GM12878 (cell line): ENCODE measurements at regions not wholly inside any gene's neighbourhood (a gene's known extent, or its start where the extent isn't known, plus 50 kb on each side); places are given as distances from the start of the nearest gene placed in this dataset.

Experiments
- ATAC-seq: fragments of 200-7000 bp; cut with Tn5 transposase; 3 replicates; pipeline ENCODE4 v1.9.1; 2020; ENCODE audit warnings: mild to moderate bottlenecking, moderate library complexity
- BruUV-seq: library from RNA; stranded (reverse); fragments of 400-500 nt; replicated peaks from 2 replicates; lab custom pipeline; 2021; lab: Mats Ljungman, UMichigan
- CTCF ChIA-PET: fragments of 300-600 bp; sonication (Branson Sonifier 250); formaldehyde crosslinking; extraction: SDS; loops from one replicate; lab custom pipeline; 2021; ENCODE audit warnings: inconsistent platforms; lab: Yijun Ruan, JAX
- POLR2A ChIA-PET: fragments of 350-600 bp; formaldehyde crosslinking; extraction: SDS; loops from one replicate; lab custom pipeline; 2021; ENCODE audit warnings: inconsistent platforms; lab: Charles Lee
- RAD21 ChIA-PET: fragments of 300-600 bp; sonication (Branson Sonifier 250); formaldehyde crosslinking; loops from one replicate; lab custom pipeline; 2023; ENCODE audit warnings: antibody characterized with exemption; ENCODE audit not compliant: unreplicated experiment; lab: Charles Lee
- SMC1A ChIA-PET: fragments of 300-600 bp; sonication (Branson Sonifier 250); formaldehyde crosslinking; loops from one replicate; lab custom pipeline; 2023; ENCODE audit not compliant: unreplicated experiment, uncharacterized antibody; lab: Charles Lee
- DNase-seq: peaks from one replicate; pipeline ENCODE4 v3.0.0-alpha.2; 2011; ENCODE audit warnings: low read depth, low spot score
- FAIRE-seq: peaks from 3 replicates; lab custom pipeline; 2011; peaks lifted over from hg19 to GRCh38; lab: Jason Lieb, UNC
- H2AFZ ChIP-seq: 2 replicates; pipeline ENCODE4 v1.6.0; 2011; ENCODE audit warnings: low read depth, low read length, control low read depth; ENCODE audit not compliant: control insufficient read depth
- H3K27ac ChIP-seq: 2 replicates; pipeline ENCODE4 v1.5.1; 2011; ENCODE audit warnings: control low read depth; ENCODE audit not compliant: control insufficient read depth, insufficient read depth
- H3K27me3 ChIP-seq, 2 experiments: replicated peaks in 1 of 2; 2 replicates each; pipeline versions ENCODE4 v1.6.0 to v1.6.1; 2011; ENCODE audit warnings: low read length in 1 of 2; ENCODE audit not compliant: control insufficient read depth in 2 of 2, insufficient read depth in 2 of 2
- H3K36me3 ChIP-seq, 2 experiments: 2 replicates each; pipeline ENCODE4 v1.5.1; 2011; ENCODE audit warnings: low read length in 1 of 2; ENCODE audit not compliant: control insufficient read depth in 2 of 2, insufficient read depth in 2 of 2
- H3K4me1 ChIP-seq: 2 replicates; pipeline ENCODE4 v1.6.1; 2011; ENCODE audit warnings: mild to moderate bottlenecking, low read length, moderate library complexity, mixed read lengths; ENCODE audit not compliant: control insufficient read depth, insufficient read depth
- H3K4me2 ChIP-seq: 2 replicates; pipeline ENCODE4 v1.6.0; 2011; ENCODE audit warnings: control low read depth; ENCODE audit not compliant: control insufficient read depth, insufficient read depth
- H3K4me3 ChIP-seq: fragments of 200-600 bp; sonication (generic); 2 replicates; pipeline ENCODE4 v1.5.1; 2016
- H3K79me2 ChIP-seq: 2 replicates; pipeline ENCODE4 v1.6.0; 2011; ENCODE audit warnings: low read length; ENCODE audit not compliant: control insufficient read depth, insufficient read depth
- H3K9ac ChIP-seq: 2 replicates; pipeline ENCODE4 v1.8.0; 2011; ENCODE audit warnings: low read length, control low read depth, mixed read lengths; ENCODE audit not compliant: control insufficient read depth, insufficient read depth
- H3K9me3 ChIP-seq: replicated peaks from 3 replicates; pipeline ENCODE4 v1.5.1; 2011; ENCODE audit warnings: mild to moderate bottlenecking, low read length; ENCODE audit not compliant: control insufficient read depth, insufficient read depth
- H4K20me1 ChIP-seq: 2 replicates; pipeline ENCODE4 v1.6.0; 2011; ENCODE audit not compliant: control insufficient read depth, insufficient read depth
- BACH1 ChIP-seq: fragments of 450-650 bp; IDR thresholded peaks from 2 replicates; pipeline ENCODE4 v1.6.1; 2017; ENCODE audit warnings: mild to moderate bottlenecking, borderline replicate concordance
- BCL11A ChIP-seq: IDR thresholded peaks from 2 replicates; pipeline ENCODE4 v1.6.1; 2011; ENCODE audit warnings: low read depth, low read length
- EED ChIP-seq: sonication (generic); IDR thresholded peaks from 2 replicates; pipeline ENCODE4 v1.6.1; 2016; ENCODE audit warnings: antibody characterized with exemption, low read depth
- ELK1 ChIP-seq: IDR thresholded peaks from 2 replicates; pipeline ENCODE4 v1.6.1; 2012; ENCODE audit warnings: low read depth, low read length, improper control_type of control experiment
- HSF1 ChIP-seq: fragments of 150-350 bp; IDR thresholded peaks from 2 replicates; pipeline ENCODE4 v1.6.1; 2014; ENCODE audit warnings: mild to moderate bottlenecking, low read depth, low read length
- MAX ChIP-seq: IDR thresholded peaks from 2 replicates; pipeline ENCODE4 v1.6.1; 2012; ENCODE audit warnings: low read depth, low read length, improper control_type of control experiment
- MEF2B ChIP-seq: fragments of 450-650 bp; IDR thresholded peaks from 2 replicates; pipeline ENCODE4 v1.6.1; 2018; ENCODE audit warnings: mild to moderate bottlenecking, moderate library complexity; ENCODE audit not compliant: partially characterized antibody, poor library complexity, severe bottlenecking
- NFYB ChIP-seq: IDR thresholded peaks from 2 replicates; pipeline ENCODE4 v1.6.1; 2011; ENCODE audit warnings: low read depth, mild to moderate bottlenecking, low read length, improper control_type of control experiment, moderate library complexity; ENCODE audit not compliant: insufficient read depth
- PAX5 ChIP-seq: IDR thresholded peaks from 2 replicates; pipeline ENCODE4 v1.6.1; 2011; ENCODE audit warnings: low read depth, low read length, borderline replicate concordance
- POU2F2 ChIP-seq: IDR thresholded peaks from 3 replicates; pipeline ENCODE4 v1.6.1; 2011; ENCODE audit warnings: low read depth, mild to moderate bottlenecking, low read length, borderline replicate concordance
- RBBP5 ChIP-seq: fragments of 200-600 bp; sonication (generic); conservative IDR thresholded peaks from 2 replicates; pipeline ENCODE4 v1.6.1; 2016
- RELA ChIP-seq: fragments of 450-650 bp; IDR thresholded peaks from 2 replicates; pipeline ENCODE4 v1.8.0; 2014; ENCODE audit warnings: borderline replicate concordance; ENCODE audit not compliant: partially characterized antibody
- SIN3A ChIP-seq: IDR thresholded peaks from 2 replicates; pipeline ENCODE4 v1.6.1; 2012; ENCODE audit warnings: low read depth, low read length, improper control_type of control experiment
- TAF1 ChIP-seq: IDR thresholded peaks from 2 replicates; pipeline ENCODE4 v1.6.1; 2011; ENCODE audit warnings: mild to moderate bottlenecking, low read depth, low read length, borderline replicate concordance
- TCF3 ChIP-seq: IDR thresholded peaks from 2 replicates; pipeline ENCODE4 v1.6.1; 2012; ENCODE audit warnings: low read depth, mild to moderate bottlenecking, low read length, borderline replicate concordance; ENCODE audit not compliant: insufficient read depth
- ZNF217 ChIP-seq: fragments of 450-650 bp; IDR thresholded peaks from 2 replicates; pipeline ENCODE4 v1.6.1; 2017; ENCODE audit warnings: antibody characterized with exemption, mild to moderate bottlenecking
- ZNF24 ChIP-seq: fragments of 450-650 bp; IDR thresholded peaks from 2 replicates; pipeline ENCODE4 v1.6.1; 2017; ENCODE audit warnings: antibody characterized with exemption, mild to moderate bottlenecking
- ZZZ3 ChIP-seq: IDR thresholded peaks from 2 replicates; pipeline ENCODE4 v1.6.1; 2011; ENCODE audit warnings: low read depth; ENCODE audit not compliant: control insufficient read depth, insufficient read length
- WGBS: methylation state at CpG from one replicate; pipeline ENCODE4 v1.1.6; 2016; ENCODE audit warnings: low lambda C conversion rate; ENCODE audit not compliant: insufficient replicate concordance, insufficient coverage; ENCODE audit errors: missing lambda C conversion rate; 5-methylcytosine and 5-hydroxymethylcytosine counted together
- in situ Hi-C: fragments of 300-500 bp; cut with MboI; formaldehyde crosslinking; loops from 9 replicates; pipeline ENCODE4 v1.14.3; 2018; ENCODE audit warnings: mixed read lengths
- intact Hi-C: fragments of 100-400 bp; cut with micrococcal nuclease; formaldehyde crosslinking; loops from one replicate; pipeline ENCODE4 v1.14.2; 2022; ENCODE audit not compliant: unreplicated experiment
- TF ChIP-seq, protein P1 (sequence below): IDR thresholded peaks from 2 replicates; pipeline ENCODE4 v1.6.1; 2011; ENCODE audit warnings: mild to moderate bottlenecking, low read depth, low read length, moderate library complexity; ENCODE audit not compliant: insufficient replicate concordance
- TF ChIP-seq, protein P2 (sequence below): fragments of 450-650 bp; IDR thresholded peaks from 2 replicates; pipeline ENCODE4 v1.6.1; 2016; ENCODE audit warnings: mild to moderate bottlenecking

- TF ChIP-seq NFYB (no peak), BACH1 (no peak), SIN3A (no peak), MAX (no peak), HSF1 (no peak), PAX5 (no peak)
Observed at GRCh38 chr5:106321242-106321641, 1349.5 kb downstream of the EFNA5 start (continued).

GRCh38 chr5:106314221-106314824, 1356.4 kb downstream of the EFNA5 start:
- no peaks in the 10 kb centered on the region for H3K9me3 ChIP-seq
- H3K27me3 ChIP-seq: no peaks in the 10 kb centered on the region
- 0% methylated on average over 2 of the region's 2 CpGs for WGBS
- BruUV-seq: no TSS peak
- in situ Hi-C loops (no loop called here), intact Hi-C loops (no loop called here)
- no peak overlapping the region for H3K4me3 ChIP-seq
- DNase-seq: no peak
- H3K4me1 ChIP-seq: no peaks in the 10 kb centered on the region
- ChIA-PET SMC1A (no interaction called here), RAD21 (no interaction called here), CTCF (no interaction called here), POLR2A (no interaction called here)
- H4K20me1 ChIP-seq: no peaks in the 10 kb centered on the region
- no peak overlapping the region for H2AFZ ChIP-seq
- no peaks in the 10 kb centered on the region for H3K79me2 ChIP-seq
- no peak for ATAC-seq
- no peak for FAIRE-seq
- H3K36me3 ChIP-seq: no peaks in the 10 kb centered on the region
- no peak overlapping the region for H3K4me2 ChIP-seq
- H3K9ac ChIP-seq: no peak overlapping the region
- no peak overlapping the region for H3K27ac ChIP-seq
- no peak for TF ChIP-seq TAF1
- no peak for TF ChIP-seq RELA
- no peak for TF ChIP-seq ELK1
- no peak for TF ChIP-seq BCL11A
- TF ChIP-seq ZNF24: no peak
- no peak for TF ChIP-seq ZZZ3
- no peak for TF ChIP-seq POU2F2
- TF ChIP-seq EED: no peak
- TF ChIP-seq, protein P1, sequence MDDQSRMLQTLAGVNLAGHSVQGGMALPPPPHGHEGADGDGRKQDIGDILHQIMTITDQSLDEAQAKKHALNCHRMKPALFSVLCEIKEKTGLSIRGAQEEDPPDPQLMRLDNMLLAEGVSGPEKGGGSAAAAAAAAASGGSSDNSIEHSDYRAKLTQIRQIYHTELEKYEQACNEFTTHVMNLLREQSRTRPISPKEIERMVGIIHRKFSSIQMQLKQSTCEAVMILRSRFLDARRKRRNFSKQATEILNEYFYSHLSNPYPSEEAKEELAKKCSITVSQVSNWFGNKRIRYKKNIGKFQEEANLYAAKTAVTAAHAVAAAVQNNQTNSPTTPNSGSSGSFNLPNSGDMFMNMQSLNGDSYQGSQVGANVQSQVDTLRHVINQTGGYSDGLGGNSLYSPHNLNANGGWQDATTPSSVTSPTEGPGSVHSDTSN: no peak
- no peak for TF ChIP-seq RBBP5
- no peak for TF ChIP-seq SIN3A
- TF ChIP-seq, protein P2, sequence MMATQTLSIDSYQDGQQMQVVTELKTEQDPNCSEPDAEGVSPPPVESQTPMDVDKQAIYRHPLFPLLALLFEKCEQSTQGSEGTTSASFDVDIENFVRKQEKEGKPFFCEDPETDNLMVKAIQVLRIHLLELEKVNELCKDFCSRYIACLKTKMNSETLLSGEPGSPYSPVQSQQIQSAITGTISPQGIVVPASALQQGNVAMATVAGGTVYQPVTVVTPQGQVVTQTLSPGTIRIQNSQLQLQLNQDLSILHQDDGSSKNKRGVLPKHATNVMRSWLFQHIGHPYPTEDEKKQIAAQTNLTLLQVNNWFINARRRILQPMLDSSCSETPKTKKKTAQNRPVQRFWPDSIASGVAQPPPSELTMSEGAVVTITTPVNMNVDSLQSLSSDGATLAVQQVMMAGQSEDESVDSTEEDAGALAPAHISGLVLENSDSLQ: no peak
- no peak for TF ChIP-seq MEF2B
- TF ChIP-seq TCF3: no peak
- no peak for TF ChIP-seq ZNF217
